ENCODE measurements at regions not wholly inside any gene's neighbourhood (a gene's known extent, or its start where the extent isn't known, plus 50 kb on each side); places are given as distances from the start of the nearest gene placed in this dataset.

GRCh38 chr5:98424681-98425450 is 348.6 kb upstream of the RGMB start:
- no peak overlapping the region for H3K27ac ChIP-seq (ENCODE audit: low read depth, low read length)
- H3K9ac ChIP-seq (ENCODE audit: low read depth in 1 of 2, low read length in 2 of 2): no peak overlapping the region

GRCh38 chr5:98425640-98426039 is 347.8 kb upstream of the RGMB start:
- H3K4me1 ChIP-seq (ENCODE audit: control insufficient read depth in 1 of 2, insufficient read depth in 2 of 2, low read length in 2 of 2): peaks cover 0 to 7% of the 10 kb centered on the region in 2 donors
- H3K9me3 ChIP-seq (ENCODE audit: control insufficient read depth in 1 of 2, low read length in 2 of 2): no peaks in the 10 kb centered on the region
- no peaks in the 10 kb centered on the region for H3K36me3 ChIP-seq (ENCODE audit: control insufficient read depth in 1 of 2, insufficient read depth in 2 of 2, low read length in 2 of 2)
- no peak overlapping the region for H3K27ac ChIP-seq (ENCODE audit: low read depth, low read length)
- no peak overlapping the region for H3K9ac ChIP-seq (ENCODE audit: low read depth in 1 of 2, low read length in 2 of 2)
- no peak overlapping the region for H3K4me3 ChIP-seq (ENCODE audit: low read depth in 1 of 2, low read length in 2 of 2)
- H3K27me3 ChIP-seq (ENCODE audit: control insufficient read depth in 1 of 2, insufficient read depth in 2 of 2, low read length in 2 of 2): no peaks in the 10 kb centered on the region

More at GRCh38 chr5:98424681-98425450, 348.6 kb upstream of the RGMB start:
- Histone ChIP-seq H3K4me1 (ENCODE audit: control insufficient read depth in 1 of 2, insufficient read depth in 2 of 2, low read length in 2 of 2) (peaks cover 0 to 9% of the 10 kb centered on the region in 2 donors), H3K4me3 (ENCODE audit: low read depth in 1 of 2, low read length in 2 of 2) (no peak overlapping the region), H3K27me3 (ENCODE audit: control insufficient read depth in 1 of 2, insufficient read depth in 2 of 2, low read length in 2 of 2) (no peaks in the 10 kb centered on the region), H3K36me3 (ENCODE audit: control insufficient read depth in 1 of 2, insufficient read depth in 2 of 2, low read length in 2 of 2) (no peaks in the 10 kb centered on the region), H3K9me3 (ENCODE audit: control insufficient read depth in 1 of 2, low read length in 2 of 2) (no peaks in the 10 kb centered on the region)

- H3K9ac ChIP-seq (ENCODE audit: low read depth in 1 of 2, low read length in 2 of 2): no peak overlapping the region
- H3K4me3 ChIP-seq (ENCODE audit: low read depth in 1 of 2, low read length in 2 of 2): no peak overlapping the region
- H3K27ac ChIP-seq (ENCODE audit: low read depth, low read length): no peak overlapping the region
These were observed 344.7 kb upstream of the RGMB start for GRCh38 chr5:98428806-98429205.

GRCh38 chr5:98432378-98432777 is 341.1 kb upstream of the RGMB start:
- Histone ChIP-seq H3K27me3 (ENCODE audit: control insufficient read depth in 1 of 2, insufficient read depth in 2 of 2, low read length in 2 of 2) (no peaks in the 10 kb centered on the region), H3K36me3 (ENCODE audit: control insufficient read depth in 1 of 2, insufficient read depth in 2 of 2, low read length in 2 of 2) (no peaks in the 10 kb centered on the region), H3K9me3 (ENCODE audit: control insufficient read depth in 1 of 2, low read length in 2 of 2) (no peaks in the 10 kb centered on the region), H3K4me1 (ENCODE audit: control insufficient read depth in 1 of 2, insufficient read depth in 2 of 2, low read length in 2 of 2) (peaks cover 0 to 7% of the 10 kb centered on the region in 2 donors), H3K27ac (ENCODE audit: low read depth, low read length) (no peak overlapping the region), H3K4me3 (ENCODE audit: low read depth in 1 of 2, low read length in 2 of 2) (no peak overlapping the region), H3K9ac (ENCODE audit: low read depth in 1 of 2, low read length in 2 of 2) (no peak overlapping the region)

More at GRCh38 chr5:98428806-98429205, 344.7 kb upstream of the RGMB start:
- H3K9me3 ChIP-seq (ENCODE audit: control insufficient read depth in 1 of 2, low read length in 2 of 2): no peaks in the 10 kb centered on the region
- H3K27me3 ChIP-seq (ENCODE audit: control insufficient read depth in 1 of 2, insufficient read depth in 2 of 2, low read length in 2 of 2): no peaks in the 10 kb centered on the region
- H3K36me3 ChIP-seq (ENCODE audit: control insufficient read depth in 1 of 2, insufficient read depth in 2 of 2, low read length in 2 of 2): no peaks in the 10 kb centered on the region
- peaks cover 0 to 7% of the 10 kb centered on the region in 2 donors for H3K4me1 ChIP-seq (ENCODE audit: control insufficient read depth in 1 of 2, insufficient read depth in 2 of 2, low read length in 2 of 2)

GRCh38 chr5:98433022-98433421 is 340.4 kb upstream of the RGMB start:
- Histone ChIP-seq H3K27me3 (ENCODE audit: control insufficient read depth in 1 of 2, insufficient read depth in 2 of 2, low read length in 2 of 2) (no peaks in the 10 kb centered on the region), H3K4me3 (ENCODE audit: low read depth in 1 of 2, low read length in 2 of 2) (no peak overlapping the region), H3K4me1 (ENCODE audit: control insufficient read depth in 1 of 2, insufficient read depth in 2 of 2, low read length in 2 of 2) (peaks cover 0 to 7% of the 10 kb centered on the region in 2 donors), H3K9ac (ENCODE audit: low read depth in 1 of 2, low read length in 2 of 2) (no peak overlapping the region), H3K36me3 (ENCODE audit: control insufficient read depth in 1 of 2, insufficient read depth in 2 of 2, low read length in 2 of 2) (no peaks in the 10 kb centered on the region), H3K27ac (ENCODE audit: low read depth, low read length) (no peak overlapping the region), H3K9me3 (ENCODE audit: control insufficient read depth in 1 of 2, low read length in 2 of 2) (no peaks in the 10 kb centered on the region)

GRCh38 chr5:98433673-98434072 is 339.8 kb upstream of the RGMB start:
- Histone ChIP-seq H3K9me3 (ENCODE audit: control insufficient read depth in 1 of 2, low read length in 2 of 2) (no peaks in the 10 kb centered on the region), H3K9ac (ENCODE audit: low read depth in 1 of 2, low read length in 2 of 2) (no peak overlapping the region), H3K27me3 (ENCODE audit: control insufficient read depth in 1 of 2, insufficient read depth in 2 of 2, low read length in 2 of 2) (no peaks in the 10 kb centered on the region), H3K4me3 (ENCODE audit: low read depth in 1 of 2, low read length in 2 of 2) (no peak overlapping the region), H3K27ac (ENCODE audit: low read depth, low read length) (no peak overlapping the region), H3K36me3 (ENCODE audit: control insufficient read depth in 1 of 2, insufficient read depth in 2 of 2, low read length in 2 of 2) (no peaks in the 10 kb centered on the region), H3K4me1 (ENCODE audit: control insufficient read depth in 1 of 2, insufficient read depth in 2 of 2, low read length in 2 of 2) (peaks cover 0 to 6% of the 10 kb centered on the region in 2 donors)

- Histone ChIP-seq H3K4me1 (ENCODE audit: control insufficient read depth in 1 of 2, insufficient read depth in 2 of 2, low read length in 2 of 2) (no peaks in the 10 kb centered on the region), H3K36me3 (ENCODE audit: control insufficient read depth in 1 of 2, insufficient read depth in 2 of 2, low read length in 2 of 2) (no peaks in the 10 kb centered on the region), H3K9me3 (ENCODE audit: control insufficient read depth in 1 of 2, low read length in 2 of 2) (peaks cover 3 to 8% of the 10 kb centered on the region in 2 donors), H3K27ac (ENCODE audit: low read depth, low read length) (no peak overlapping the region), H3K4me3 (ENCODE audit: low read depth in 1 of 2, low read length in 2 of 2) (no peak overlapping the region), H3K27me3 (ENCODE audit: control insufficient read depth in 1 of 2, insufficient read depth in 2 of 2, low read length in 2 of 2) (no peaks in the 10 kb centered on the region), H3K9ac (ENCODE audit: low read depth in 1 of 2, low read length in 2 of 2) (no peak overlapping the region)
These were observed 336.8 kb upstream of the RGMB start for GRCh38 chr5:98436667-98437066.

- Histone ChIP-seq H3K27ac (ENCODE audit: low read depth, low read length) (no peak overlapping the region), H3K36me3 (ENCODE audit: control insufficient read depth in 1 of 2, insufficient read depth in 2 of 2, low read length in 2 of 2) (no peaks in the 10 kb centered on the region), H3K4me3 (ENCODE audit: low read depth in 1 of 2, low read length in 2 of 2) (no peak overlapping the region), H3K9me3 (ENCODE audit: control insufficient read depth in 1 of 2, low read length in 2 of 2) (peaks cover 17% of the 10 kb centered on the region in 2 donors), H3K27me3 (ENCODE audit: control insufficient read depth in 1 of 2, insufficient read depth in 2 of 2, low read length in 2 of 2) (no peaks in the 10 kb centered on the region), H3K4me1 (ENCODE audit: control insufficient read depth in 1 of 2, insufficient read depth in 2 of 2, low read length in 2 of 2) (no peaks in the 10 kb centered on the region), H3K9ac (ENCODE audit: low read depth in 1 of 2, low read length in 2 of 2) (no peak overlapping the region)
These were observed 331.0 kb upstream of the RGMB start for GRCh38 chr5:98442448-98442847.

- Histone ChIP-seq H3K4me1 (ENCODE audit: control insufficient read depth in 1 of 2, insufficient read depth in 2 of 2, low read length in 2 of 2) (no peaks in the 10 kb centered on the region), H3K36me3 (ENCODE audit: control insufficient read depth in 1 of 2, insufficient read depth in 2 of 2, low read length in 2 of 2) (no peaks in the 10 kb centered on the region), H3K27me3 (ENCODE audit: control insufficient read depth in 1 of 2, insufficient read depth in 2 of 2, low read length in 2 of 2) (no peaks in the 10 kb centered on the region), H3K9me3 (ENCODE audit: control insufficient read depth in 1 of 2, low read length in 2 of 2) (peaks cover 17% of the 10 kb centered on the region in 2 donors), H3K27ac (ENCODE audit: low read depth, low read length) (no peak overlapping the region), H3K9ac (ENCODE audit: low read depth in 1 of 2, low read length in 2 of 2) (no peak overlapping the region), H3K4me3 (ENCODE audit: low read depth in 1 of 2, low read length in 2 of 2) (no peak overlapping the region)
These were observed 329.6 kb upstream of the RGMB start for GRCh38 chr5:98443881-98444280.

- H3K4me3 ChIP-seq (ENCODE audit: low read depth in 1 of 2, low read length in 2 of 2): no peak overlapping the region
- H3K9me3 ChIP-seq (ENCODE audit: control insufficient read depth in 1 of 2, low read length in 2 of 2): no peaks in the 10 kb centered on the region
- no peak overlapping the region for H3K9ac ChIP-seq (ENCODE audit: low read depth in 1 of 2, low read length in 2 of 2)
- H3K36me3 ChIP-seq (ENCODE audit: control insufficient read depth in 1 of 2, insufficient read depth in 2 of 2, low read length in 2 of 2): no peaks in the 10 kb centered on the region
- H3K27me3 ChIP-seq (ENCODE audit: control insufficient read depth in 1 of 2, insufficient read depth in 2 of 2, low read length in 2 of 2): no peaks in the 10 kb centered on the region
- H3K4me1 ChIP-seq (ENCODE audit: control insufficient read depth in 1 of 2, insufficient read depth in 2 of 2, low read length in 2 of 2): no peaks in the 10 kb centered on the region
- no peak overlapping the region for H3K27ac ChIP-seq (ENCODE audit: low read depth, low read length)
These were observed 320.2 kb upstream of the RGMB start for GRCh38 chr5:98453296-98453695.

Measured in duodenal mucosa (tissue), 2 donors.